RPMI7951 (cell line): ENCODE measurements at regions not wholly inside any gene's neighbourhood (a gene's known extent, or its start where the extent isn't known, plus 50 kb on each side); places are given as distances from the start of the nearest gene placed in this dataset.
A peak's percentile ranks its signal among the peaks of the same experiment; 100 is the strongest.
"Not testable (repeated sequence)": the region's sequence is repeated elsewhere in the genome, so short reads cannot be mapped to it uniquely, and the experiment has no call there.

Source experiments
- DNase-seq: peaks from one replicate; pipeline ENCODE4 v3.0.0-alpha.2; 2012; ENCODE audit warnings: low read depth

DNA sequence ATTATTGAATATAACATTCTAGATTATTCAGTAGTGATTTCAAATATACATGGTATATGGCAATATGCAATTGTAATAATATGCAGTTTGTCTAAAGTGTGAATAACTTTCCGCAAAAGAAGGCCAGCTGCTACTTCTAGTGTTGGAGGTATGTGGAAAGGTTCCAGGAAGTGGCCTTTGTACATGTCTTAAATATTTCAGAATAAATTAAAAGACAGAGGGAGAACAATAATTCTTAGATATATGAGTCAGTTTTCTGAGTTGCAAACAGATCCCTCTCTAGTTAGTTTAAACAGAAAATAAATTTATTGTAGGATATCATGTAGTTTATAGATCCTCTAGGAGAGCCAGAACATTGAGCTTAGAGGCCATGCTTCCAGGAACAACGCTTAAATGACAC lies 210.8 kb upstream of the ELL2 start:
- DNase-seq, result no peak

DNA sequence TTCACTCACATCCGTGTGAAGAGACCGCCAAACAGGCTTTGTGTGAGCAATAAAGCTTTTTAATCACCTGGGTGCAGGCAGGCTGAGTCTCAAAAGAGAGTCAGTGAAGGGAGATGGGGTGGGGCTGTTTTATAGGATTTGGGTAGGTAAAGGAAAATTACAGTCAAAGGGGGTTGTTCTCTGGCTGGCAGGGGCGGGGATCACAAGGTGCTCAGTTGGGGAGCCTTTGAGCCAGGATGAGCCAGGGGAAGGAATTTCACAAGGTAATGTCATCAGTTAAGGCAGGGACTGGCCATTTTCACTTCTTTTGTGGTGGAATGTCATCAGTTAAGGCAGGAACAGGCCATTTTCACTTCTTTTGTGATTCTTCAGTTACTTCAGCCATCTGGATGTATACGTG lies 210.3 kb upstream of the ELL2 start:
- DNase-seq, result not testable (repeated sequence)

DNA sequence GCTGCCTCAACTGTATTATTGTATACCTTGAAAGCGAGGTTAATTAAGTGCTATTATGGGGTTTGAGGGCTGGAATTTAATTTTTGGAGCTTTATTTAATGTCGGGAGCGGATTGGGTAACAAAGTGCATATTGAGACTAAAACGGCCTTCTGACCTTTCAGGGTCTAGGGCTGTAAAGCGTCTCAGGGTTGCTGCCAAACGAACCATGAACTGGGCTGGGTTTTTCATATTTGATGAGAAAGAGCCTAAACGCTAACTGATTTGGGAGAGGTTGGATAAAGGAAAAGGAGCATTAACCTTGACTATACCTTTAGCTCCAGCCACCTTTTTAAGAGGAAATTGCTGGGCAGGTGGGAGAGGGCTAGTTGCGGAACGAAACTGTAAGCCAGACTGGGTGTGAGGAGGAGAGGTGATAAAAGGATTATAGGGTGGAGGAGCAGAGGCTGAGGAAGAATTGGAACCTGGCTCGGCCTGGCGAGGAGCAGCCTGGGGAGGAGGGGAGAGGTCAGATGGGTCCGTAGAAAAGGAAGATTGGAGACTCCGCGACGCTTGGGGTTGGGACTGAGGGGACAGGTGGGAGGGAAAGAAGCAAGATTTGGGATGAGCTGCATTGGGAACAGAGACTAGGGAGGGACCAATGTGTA lies 209.0 kb upstream of the ELL2 start:
- not testable (repeated sequence) for DNase-seq

DNA sequence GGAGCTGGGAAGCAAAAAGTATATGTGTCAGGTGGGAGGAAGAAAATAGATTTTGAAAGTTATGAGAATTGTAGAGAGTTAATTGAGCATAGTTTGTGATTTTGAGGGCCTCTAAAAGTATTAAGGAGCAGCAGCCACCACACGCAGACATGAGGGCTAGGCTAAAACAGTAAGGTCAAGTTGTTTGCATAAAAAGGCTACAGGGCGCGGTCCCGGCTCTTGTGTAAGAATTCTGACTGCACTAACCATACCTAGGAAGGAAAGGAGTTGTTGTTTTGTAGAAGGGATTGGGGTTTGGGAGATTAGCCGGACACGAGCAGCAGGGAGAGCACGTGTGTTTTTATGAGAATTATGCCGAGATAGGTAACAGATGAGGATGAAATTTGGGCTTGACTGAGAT lies 207.2 kb upstream of the ELL2 start:
- DNase-seq, result not testable (repeated sequence)

DNA sequence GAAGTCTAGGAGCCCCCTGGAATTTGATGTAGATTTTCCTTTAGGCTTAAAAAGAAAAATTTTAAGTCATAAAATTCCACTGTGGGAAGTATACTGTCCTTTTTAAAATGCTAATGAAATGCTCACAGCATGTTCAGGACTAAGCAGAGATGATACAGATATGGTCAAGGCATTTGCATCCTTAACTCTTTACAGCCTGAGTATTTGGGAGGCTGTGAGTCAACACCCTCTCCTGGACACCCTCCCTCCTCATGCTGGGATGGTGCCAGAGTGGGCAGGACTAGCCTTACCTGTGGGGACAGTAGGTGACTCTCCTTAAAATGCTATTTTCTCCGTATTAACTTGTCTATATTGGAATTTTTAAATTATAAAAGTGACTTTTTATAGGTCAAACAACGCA lies 197.4 kb upstream of the ELL2 start:
- DNase-seq, result no peak

DNA sequence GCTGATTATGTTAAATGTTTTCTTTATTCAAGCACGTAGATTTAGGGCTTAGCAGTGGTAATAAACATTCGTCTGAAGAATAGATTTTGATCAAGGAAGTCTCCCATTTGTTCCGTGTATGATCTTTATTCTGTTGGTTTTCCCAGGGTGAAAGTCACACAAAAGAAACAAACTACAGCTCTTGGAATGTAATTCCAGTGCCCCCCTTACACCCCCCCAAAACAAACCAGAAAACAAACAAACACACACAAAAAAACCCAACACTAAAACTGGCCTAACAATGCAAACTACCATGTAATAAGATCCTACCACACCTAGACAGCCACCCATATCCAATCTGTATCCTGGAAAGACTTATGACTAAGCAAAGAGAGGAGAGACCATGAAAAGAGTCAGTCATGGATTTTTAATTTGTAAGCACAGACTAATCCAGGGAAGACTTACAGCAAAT lies 196.2 kb upstream of the ELL2 start:
- no peak for DNase-seq

DNA sequence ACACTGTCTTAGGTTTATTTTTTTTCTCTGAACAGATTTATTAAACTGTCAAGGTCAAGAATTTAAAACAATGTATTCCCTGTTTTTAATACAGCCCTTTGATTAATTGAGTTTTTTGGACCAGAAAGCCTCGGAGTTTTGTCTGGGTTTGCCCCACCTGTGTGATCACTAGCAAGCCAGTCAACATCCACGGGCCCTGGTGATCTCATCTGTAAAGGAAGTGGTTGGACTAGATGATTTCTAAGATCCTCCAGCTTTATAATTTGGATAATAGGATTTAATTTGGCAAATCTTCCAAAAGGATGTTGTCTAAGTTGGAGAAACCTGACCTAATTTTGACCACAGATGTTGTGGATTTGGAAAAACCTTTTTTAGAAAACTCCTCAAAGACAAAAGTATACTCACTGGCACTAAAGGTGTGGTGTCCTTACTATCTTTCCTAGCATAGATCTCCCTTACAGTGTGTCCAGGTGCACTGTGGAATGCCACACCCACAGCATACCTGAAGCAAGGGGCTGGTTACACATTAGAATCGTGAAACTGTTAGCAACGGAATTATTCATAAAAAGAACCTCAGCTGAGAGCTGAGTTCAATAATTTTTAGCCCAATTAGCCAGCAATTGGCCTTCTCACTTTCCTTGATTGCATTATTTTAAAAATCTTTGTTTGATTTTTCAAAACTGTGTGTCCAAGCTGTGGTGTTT lies 195.6 kb upstream of the ELL2 start:
- no peak for DNase-seq

DNA sequence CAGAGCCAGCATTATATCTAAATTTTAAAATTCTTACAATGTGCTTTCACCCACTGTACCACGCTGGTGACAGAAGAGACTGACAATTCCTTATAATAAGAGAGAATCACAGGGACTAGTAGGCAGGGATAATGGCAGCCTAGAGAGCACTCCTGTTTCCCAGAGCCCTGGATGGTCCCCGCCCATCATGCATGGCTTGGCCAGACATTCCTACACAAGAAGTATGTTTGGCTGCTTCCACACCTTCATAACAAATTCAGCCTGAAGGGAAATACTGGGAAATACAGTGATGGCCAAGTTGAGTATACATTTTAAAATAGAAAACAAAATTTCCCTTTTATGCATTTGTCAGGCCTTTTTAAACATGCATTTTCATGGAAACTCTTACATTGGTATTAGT lies 193.5 kb upstream of the ELL2 start:
- no peak for DNase-seq

DNA sequence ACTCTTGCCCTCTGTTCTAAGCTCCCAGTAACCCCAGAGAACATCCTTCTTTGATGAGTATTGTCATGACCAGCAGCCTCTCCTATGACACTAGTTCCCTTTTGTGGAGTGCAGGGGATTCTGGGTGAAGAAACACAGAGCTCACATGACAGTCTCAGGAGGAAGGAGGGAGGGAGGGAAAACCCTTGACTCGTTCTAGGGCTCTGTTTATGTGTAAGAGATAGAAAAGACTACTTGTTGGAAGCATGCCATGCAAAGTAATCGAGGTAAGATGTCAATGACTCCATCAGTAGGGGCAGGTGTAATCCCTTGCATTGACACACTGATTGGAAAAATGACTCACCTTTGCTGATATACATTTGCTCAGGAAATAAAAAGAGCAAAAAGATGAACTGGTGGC lies 190.2 kb upstream of the ELL2 start:
- no peak for DNase-seq

DNA sequence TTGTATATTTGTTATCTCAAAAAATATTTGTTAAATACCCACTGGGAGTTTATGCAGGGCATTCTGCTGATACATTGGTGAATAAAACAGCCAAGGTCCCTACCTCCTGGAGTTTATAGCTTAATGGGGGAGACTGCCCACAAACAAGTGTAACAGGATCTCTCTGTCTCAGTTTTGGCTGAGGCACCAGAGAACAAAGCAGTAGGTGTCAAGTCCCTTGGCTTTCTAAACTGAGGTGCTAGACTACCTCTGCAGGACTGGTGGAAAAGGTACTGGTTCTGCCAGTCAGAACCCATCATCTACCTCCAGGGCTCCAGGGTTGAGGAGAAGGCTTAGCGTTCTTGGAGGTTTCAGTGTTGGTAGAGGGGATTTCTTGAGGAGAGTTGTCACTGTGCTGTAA lies 188.4 kb upstream of the ELL2 start:
- no peak for DNase-seq

DNA sequence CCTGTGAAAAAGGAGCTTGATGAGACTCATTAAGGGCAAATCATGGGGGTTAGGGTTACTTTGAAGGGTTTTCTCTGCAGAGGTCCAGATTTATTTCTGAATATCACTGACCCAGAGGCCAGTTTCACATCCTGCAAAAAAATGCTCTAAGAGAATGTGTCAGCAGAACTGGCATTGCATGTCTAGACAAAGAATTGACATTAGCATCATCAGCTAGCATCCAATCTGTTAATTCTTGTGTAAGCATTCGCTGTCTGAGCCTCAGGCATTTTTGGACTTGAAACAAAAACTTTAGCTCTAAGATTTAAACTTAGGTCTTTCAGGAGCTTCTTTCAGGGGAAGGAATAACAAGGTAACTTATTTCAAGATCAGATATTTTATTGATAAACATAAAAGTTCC lies 187.9 kb upstream of the ELL2 start:
- DNase-seq, result peak; percentile 57

DNA sequence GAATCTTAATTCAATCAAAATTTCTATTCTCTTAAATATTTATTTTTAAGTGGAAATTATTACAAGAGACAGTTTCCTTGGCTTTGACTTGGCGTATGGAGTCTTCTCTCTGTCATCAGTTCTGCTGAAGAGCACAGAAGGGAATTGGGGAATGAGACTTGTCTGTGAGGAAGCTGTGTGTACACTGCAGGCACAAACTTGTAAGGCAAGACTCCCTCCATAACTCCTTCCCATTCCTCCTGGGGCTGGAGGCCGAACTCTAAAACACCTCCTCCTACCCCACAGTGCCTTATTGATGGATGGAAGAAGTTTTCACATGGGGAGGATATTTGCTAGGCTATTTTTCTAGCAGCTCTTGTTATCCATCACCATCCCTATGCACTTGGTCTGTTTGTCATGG lies 187.4 kb upstream of the ELL2 start:
- DNase-seq, result no peak

DNA sequence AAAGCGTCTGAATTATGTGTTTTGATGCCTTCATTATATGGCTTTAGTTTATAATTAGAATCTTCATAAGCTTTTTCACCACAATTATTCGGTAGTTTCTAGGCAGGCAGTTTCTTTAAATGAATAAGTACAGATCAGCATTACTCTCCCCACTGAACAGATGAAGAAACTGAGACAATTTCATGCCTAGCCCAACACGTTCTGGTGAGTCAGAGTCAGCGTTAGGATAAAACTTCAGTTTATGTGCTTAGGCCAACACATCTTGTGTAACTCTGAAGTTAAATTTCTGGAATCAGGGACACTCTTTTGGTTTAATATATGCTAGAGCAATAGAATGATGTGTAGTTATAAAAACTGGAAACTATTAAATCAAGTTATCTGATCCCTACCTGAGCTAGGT lies 186.7 kb upstream of the ELL2 start:
- DNase-seq, result no peak

DNA sequence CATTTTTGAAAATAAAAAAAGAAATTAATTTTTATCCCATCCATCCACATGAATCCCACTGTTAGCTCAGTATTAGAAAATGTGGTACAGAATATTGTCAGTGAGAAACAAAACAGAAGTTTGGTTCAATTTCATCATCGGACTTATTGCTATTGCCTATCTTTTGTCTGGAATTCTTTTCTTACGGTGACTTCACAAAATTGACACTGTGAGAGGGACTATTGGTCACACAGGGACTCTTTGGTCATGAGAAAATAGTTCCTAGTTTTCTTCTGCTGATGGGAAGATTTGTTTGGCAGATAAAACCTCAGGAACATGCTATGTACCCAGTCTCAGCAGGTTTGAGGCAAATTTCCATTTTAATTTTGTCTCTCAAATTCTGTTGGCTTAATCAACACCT lies 186.2 kb upstream of the ELL2 start:
- DNase-seq, result no peak

DNA sequence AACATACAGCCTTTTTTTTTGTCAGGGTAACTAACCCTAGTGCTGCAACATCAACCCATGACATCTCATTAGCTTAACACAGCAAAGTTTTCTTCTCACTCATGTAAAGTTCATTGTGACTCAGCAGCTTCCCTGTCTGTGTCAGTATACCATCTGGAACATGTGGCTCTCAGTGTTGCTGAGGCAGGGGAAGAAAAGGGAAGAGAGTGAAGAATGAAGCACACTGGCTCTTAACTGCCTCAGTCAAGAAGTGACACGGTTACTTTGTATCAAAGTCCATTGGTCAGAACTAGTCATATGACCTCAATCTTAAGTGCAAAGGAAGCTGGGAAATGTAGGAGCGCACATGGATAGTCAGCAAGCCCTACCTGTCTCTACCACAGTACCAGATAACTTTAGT lies 185.0 kb upstream of the ELL2 start:
- peak; percentile 62 for DNase-seq

DNA sequence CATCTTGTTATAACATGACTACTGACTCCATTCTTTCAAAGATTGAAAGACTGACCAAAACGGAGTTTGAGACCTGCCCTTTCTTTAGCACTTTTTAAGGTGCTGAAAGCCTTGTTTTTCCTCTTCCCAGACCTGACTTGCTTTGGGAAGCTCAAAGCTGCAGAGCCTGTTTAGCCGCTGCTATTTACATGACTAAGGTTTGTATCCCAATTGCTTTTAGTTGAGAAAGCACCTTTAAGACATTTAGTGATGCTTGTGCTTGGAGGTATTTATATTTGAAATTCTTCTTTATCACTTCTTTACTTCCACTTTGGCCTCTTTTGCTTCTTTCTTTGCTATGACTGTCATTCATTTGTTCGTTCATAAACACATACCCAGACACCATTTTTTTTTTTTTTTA lies 182.6 kb upstream of the ELL2 start:
- DNase-seq, result no peak

DNA sequence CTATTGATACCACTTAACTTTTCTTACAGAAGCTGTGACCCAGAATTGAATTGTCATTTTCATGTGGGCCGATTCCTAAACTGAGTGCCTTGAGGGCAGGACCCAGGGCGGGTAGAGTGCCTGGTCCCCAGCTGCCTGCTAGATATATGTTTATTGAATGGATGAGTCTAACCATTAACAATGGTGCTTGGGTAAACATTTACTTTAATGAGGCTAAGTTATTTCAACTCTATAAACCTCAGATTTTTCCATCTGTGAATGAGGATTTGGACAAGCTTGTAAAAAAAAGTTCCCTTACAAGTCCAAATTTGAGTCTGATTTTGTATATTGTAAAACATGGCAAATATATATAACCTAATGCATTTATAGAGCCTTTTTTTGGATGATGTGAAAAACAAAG lies 181.8 kb upstream of the ELL2 start:
- DNase-seq, result no peak

DNA sequence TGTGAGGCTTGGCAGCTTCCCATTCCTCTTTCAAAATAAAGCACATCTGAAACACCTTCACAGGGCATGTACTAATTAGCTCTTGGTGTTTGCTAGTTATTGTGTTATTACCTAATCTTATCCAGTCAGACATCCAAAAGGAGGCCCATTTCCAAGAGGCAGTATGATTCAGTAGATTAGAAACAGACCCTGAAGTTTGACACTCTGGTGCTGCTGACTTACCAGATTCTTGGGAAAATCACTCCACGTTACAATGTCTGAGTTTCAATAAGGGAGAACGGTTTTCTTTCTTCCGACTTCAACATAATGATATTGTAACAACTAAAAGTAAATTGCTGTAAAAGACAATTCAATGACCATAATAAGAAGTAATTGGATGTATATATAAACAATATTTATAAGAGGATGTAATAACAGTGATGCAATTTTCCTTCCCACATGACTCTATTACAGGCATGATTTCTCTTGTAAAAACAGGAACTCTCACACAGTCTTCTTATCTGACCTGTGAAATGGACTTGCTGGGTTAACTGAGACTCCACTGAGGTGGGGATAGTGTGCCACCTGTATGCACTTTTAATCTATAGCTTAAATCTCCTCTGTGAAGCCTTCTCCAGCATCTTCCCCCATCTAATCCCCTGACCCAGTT lies 181.3 kb upstream of the ELL2 start:
- DNase-seq, result no peak

DNA sequence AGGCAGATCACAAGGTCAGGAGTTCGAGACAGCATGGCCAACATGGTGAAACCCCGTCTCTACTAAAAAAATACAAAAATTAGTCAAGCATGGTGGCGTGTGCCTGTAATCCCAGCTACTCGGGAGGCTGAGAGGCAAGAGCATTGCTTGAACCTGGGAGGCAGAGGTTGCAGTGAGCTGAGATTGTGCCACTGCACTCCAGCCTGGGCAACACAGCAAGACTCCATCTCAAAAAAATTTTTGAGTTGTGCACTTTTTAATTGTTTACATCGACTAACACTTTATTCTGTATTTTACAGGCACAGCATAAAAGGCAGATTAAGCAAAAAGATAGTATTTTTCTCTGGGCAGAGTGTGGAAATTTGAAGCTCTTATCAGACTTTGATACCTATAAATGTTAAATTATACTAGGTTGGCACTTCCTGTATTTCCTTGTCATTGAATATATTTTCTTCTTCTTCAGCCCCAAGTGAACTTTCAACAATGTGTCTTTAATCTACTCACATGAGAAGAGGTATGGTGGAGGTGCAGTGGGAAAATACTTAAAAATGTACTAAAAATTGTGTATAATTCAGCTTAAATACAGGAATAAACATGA lies 180.6 kb upstream of the ELL2 start:
- no peak for DNase-seq

DNA sequence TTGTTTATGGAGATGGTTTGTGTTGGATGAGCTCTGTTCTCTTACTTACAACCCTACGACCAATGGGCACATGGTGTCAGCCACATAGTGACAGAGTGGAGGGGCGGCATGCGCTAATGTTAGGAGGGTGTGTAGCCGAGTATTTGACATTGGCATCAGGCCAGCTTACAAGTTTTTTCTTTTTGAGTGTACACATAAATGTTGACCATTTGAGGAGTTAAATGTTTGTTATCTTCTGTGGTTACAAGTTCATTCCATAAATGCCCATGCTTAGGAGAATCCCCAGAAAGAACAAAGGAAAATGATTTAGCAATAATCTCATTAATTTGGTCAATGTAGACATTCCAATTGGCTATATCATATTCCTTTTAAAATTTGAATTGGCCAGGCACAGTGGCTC lies 180.1 kb upstream of the ELL2 start:
- no peak for DNase-seq

DNA sequence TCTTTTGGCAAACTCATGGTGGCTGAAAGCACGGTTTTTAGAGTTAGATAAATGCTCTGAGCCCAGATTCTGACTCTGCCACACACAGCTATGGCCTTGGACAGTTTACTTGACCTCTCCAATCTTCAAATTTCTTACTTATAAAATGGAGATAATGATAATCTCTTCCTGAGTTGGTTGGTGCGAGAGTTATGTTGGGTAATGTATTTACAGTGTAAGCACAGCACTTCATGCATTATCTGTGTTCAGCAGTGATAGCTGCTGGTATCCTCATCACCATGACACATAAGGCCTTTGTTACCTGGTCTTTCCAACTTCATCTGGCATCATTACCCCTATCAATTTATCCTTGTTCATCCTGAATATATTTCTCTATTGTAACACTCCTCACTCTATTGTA lies 178.8 kb upstream of the ELL2 start:
- DNase-seq, result no peak

DNA sequence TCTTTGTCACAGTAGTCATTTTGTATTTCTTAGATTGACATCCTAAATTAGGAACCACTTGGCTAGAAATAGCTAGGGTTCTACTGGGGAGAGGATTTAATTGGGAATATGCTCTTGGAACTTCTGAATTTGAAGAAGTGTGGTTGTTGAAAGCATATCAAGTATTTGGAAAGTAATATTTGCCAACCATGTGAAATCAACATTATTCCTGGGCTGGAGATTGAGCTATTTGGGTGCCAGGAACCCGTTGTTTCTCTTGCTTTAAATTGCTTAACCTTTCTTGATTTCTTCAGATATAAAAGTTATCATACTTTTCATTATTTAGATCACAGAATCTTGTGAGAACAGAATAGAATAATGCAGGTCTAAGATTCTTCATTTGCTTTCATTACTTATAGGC lies 178.4 kb upstream of the ELL2 start:
- no peak for DNase-seq

DNA sequence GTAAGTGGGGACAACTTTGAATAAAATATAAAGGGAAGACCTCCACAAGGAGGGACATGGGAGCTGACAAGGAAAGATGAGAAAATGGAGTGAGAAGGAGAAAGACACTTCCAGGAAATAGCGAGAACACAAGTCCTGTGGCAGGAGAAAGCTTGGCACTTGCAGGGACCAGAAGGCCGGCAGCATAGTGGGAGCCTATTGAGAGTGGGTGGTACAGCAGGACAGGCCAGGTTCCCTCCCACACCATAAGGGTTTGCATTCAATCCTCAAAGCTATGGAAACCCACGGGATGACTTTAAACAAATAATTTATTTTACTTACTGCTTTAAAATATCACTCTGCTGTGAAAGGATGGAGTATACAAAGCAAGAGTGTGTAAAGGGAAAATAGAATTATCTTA lies 173.2 kb upstream of the ELL2 start:
- no peak for DNase-seq
